ENCODE measurements at regions not wholly inside any gene's neighbourhood (a gene's known extent, or its start where the extent isn't known, plus 50 kb on each side); places are given as distances from the start of the nearest gene placed in this dataset.

GRCh38 chr9:13863112-13863511 is 450.8 kb downstream of the NFIB start (continued):
- no peak for TF ChIP-seq NFAT5 (CRISPR knock-in tag; IDR thresholded peaks at IDR 0.05)
- TF ChIP-seq ZFYVE20 (CRISPR knock-in tag; IDR thresholded peaks at IDR 0.05; ENCODE audit: borderline replicate concordance, low read depth): no peak
- no peak for TF ChIP-seq CAMTA2 (CRISPR knock-in tag; IDR thresholded peaks at IDR 0.05; ENCODE audit: borderline replicate concordance)
- TF ChIP-seq SMC3 (IDR thresholded peaks at IDR 0.05; ENCODE audit: low read length): no peak

- no peaks in the 10 kb centered on the region for H3K36me3 ChIP-seq (replicated peaks in 1 of 2; ENCODE audit: control insufficient read depth in 1 of 2, insufficient read depth in 2 of 2, low read length in 2 of 2)
- DNase-seq (ENCODE audit: low spot score) (no peak), FAIRE-seq (no peak), ATAC-seq (no peak)
- BruUV-seq (replicated peaks): no TSS peak
- in situ Hi-C loops (cut with HindIII; ENCODE audit: extremely low pct_ligation_motif_present, low pct_unique_long_range_greater_than_20kb): no loop called here
- H3K4me3 ChIP-seq (replicated peaks in 1 of 3; ENCODE audit: insufficient read depth in 1 of 3, low read depth in 2 of 3, low read length in 3 of 3): no peak overlapping the region
- no peak overlapping the region for H3K9ac ChIP-seq (ENCODE audit: insufficient read depth, low read depth, low read length)
- no peaks in the 10 kb centered on the region for H3K79me2 ChIP-seq (ENCODE audit: insufficient read depth, low read length)
- no peaks in the 10 kb centered on the region for H3K4me1 ChIP-seq (ENCODE audit: insufficient read depth, low read length)
- ChIA-PET POLR2A (no interaction called here), CTCF (ENCODE audit: low intra/inter-chr PET ratio, low total read pairs) (no interaction called here)
- H3K4me2 ChIP-seq (ENCODE audit: low read depth, low read length): no peak overlapping the region
- H3K27ac ChIP-seq (ENCODE audit: extremely low read length, insufficient read depth, low read length): no peak overlapping the region
- H3K9me3 ChIP-seq (ENCODE audit: low read length): no peaks in the 10 kb centered on the region
- no peaks in the 10 kb centered on the region for H4K20me1 ChIP-seq (ENCODE audit: insufficient read depth, low read length)
- H3K27me3 ChIP-seq (ENCODE audit: control insufficient read depth in 1 of 2, insufficient read depth in 2 of 2, low read length in 2 of 2): no peaks in the 10 kb centered on the region
- intact Hi-C loops (cut with micrococcal nuclease; ENCODE audit: unreplicated experiment): no loop called here
- no peak overlapping the region for H2AFZ ChIP-seq (ENCODE audit: low read length)
- TF ChIP-seq ATF1 (CRISPR knock-in tag; IDR thresholded peaks at IDR 0.05): no peak
- TF ChIP-seq CERS6 (CRISPR knock-in tag; IDR thresholded peaks at IDR 0.05): no peak
- no peak for TF ChIP-seq ZHX1 (CRISPR knock-in tag; IDR thresholded peaks at IDR 0.05; ENCODE audit: low read depth)
- TF ChIP-seq HNRNPUL1 (IDR thresholded peaks at IDR 0.05; ENCODE audit: low read depth, low read length): no peak
- no peak for TF ChIP-seq NR2F6 (IDR thresholded peaks at IDR 0.05)
- TF ChIP-seq NR2F6 (CRISPR knock-in tag; IDR thresholded peaks at IDR 0.05): no peak
- no peak for TF ChIP-seq RORA (CRISPR knock-in tag; IDR thresholded peaks at IDR 0.05)
- TF ChIP-seq ZNF260 (CRISPR knock-in tag; IDR thresholded peaks at IDR 0.05; ENCODE audit: borderline replicate concordance, low read depth): no peak
- no peak for TF ChIP-seq SALL1 (CRISPR knock-in tag; IDR thresholded peaks at IDR 0.05)
Measured at GRCh38 chr9:13862654-13863053, 451.3 kb downstream of the NFIB start.
